CD4-positive, alpha-beta T cell (primary cell): ENCODE measurements at regions not wholly inside any gene's neighbourhood (a gene's known extent, or its start where the extent isn't known, plus 50 kb on each side); places are given as distances from the start of the nearest gene placed in this dataset.

Experiments
- ATAC-seq: fragments of 200-7000 bp; cut with Tn5 transposase; one replicate; pipeline ENCODE4 v1.10.0; 2022; ENCODE audit warnings: mild to moderate bottlenecking; ENCODE audit not compliant: poor library complexity
- CTCF ChIA-PET: fragments of 350-600 bp; sonication (Branson Sonifier 250); formaldehyde crosslinking; loops from one replicate; lab custom pipeline; 2021; ENCODE audit warnings: antibody characterized with exemption, inconsistent platforms; lab: Charles Lee
- POLR2A ChIA-PET: fragments of 350-600 bp; sonication (Branson Sonifier 250); formaldehyde crosslinking; loops from one replicate; lab custom pipeline; 2021; ENCODE audit warnings: antibody characterized with exemption, inconsistent platforms; lab: Charles Lee
- DNase-seq, 14 experiments: peaks; one replicate each; pipeline ENCODE4 v3.0.0-alpha.2; 2013 to 2020; ENCODE audit warnings: mixed read lengths in 2 of 14
- H3K27ac ChIP-seq, 2 donors: one replicate each; pipeline versions ENCODE4 v1.5.1 to v1.7.0; 2013; ENCODE audit warnings: low read length in 2 of 2, low read depth in 1 of 2, mild to moderate bottlenecking in 1 of 2
- H3K27me3 ChIP-seq, 2 experiments: 1 replicate in 1 of 2; 2 replicates in 1 of 2; pipeline versions ENCODE4 v1.6.1 to v1.7.0; 2013; ENCODE audit warnings: low read length in 2 of 2, control low read depth in 1 of 2, mild to moderate bottlenecking in 1 of 2, moderate library complexity in 1 of 2; ENCODE audit not compliant: insufficient read depth in 2 of 2, control insufficient read depth in 1 of 2
- H3K36me3 ChIP-seq: one replicate; pipeline ENCODE4 v1.6.1; 2013; ENCODE audit warnings: low read length, control low read depth; ENCODE audit not compliant: insufficient read depth
- H3K4me1 ChIP-seq: one replicate; pipeline ENCODE4 v1.6.1; 2013; ENCODE audit warnings: low read length, control low read depth; ENCODE audit not compliant: insufficient read depth
- H3K4me3 ChIP-seq: one replicate; pipeline ENCODE4 v1.5.1; 2013; ENCODE audit warnings: mild to moderate bottlenecking, low read length, moderate library complexity
- H3K9me3 ChIP-seq, 2 experiments: 1 replicate in 1 of 2; 2 replicates in 1 of 2; pipeline versions ENCODE4 v1.6.1 to v1.7.0; 2013; ENCODE audit warnings: low read length in 2 of 2, mild to moderate bottlenecking in 2 of 2, control low read depth in 1 of 2, moderate library complexity in 1 of 2; ENCODE audit not compliant: control insufficient read depth in 1 of 2, insufficient read depth in 1 of 2
- H3K27ac Mint-ChIP-seq: one replicate; pipeline ENCODE4 v1.8.0; 2020; ENCODE audit warnings: mixed read lengths
- H3K27me3 Mint-ChIP-seq: one replicate; pipeline ENCODE4 v1.8.0; 2021; ENCODE audit warnings: mixed read lengths
- H3K36me3 Mint-ChIP-seq: one replicate; pipeline ENCODE4 v1.8.0; 2021; ENCODE audit warnings: low read depth, mixed read lengths
- H3K4me1 Mint-ChIP-seq: one replicate; pipeline ENCODE4 v1.8.0; 2021; ENCODE audit warnings: low read depth, mixed read lengths
- H3K4me3 Mint-ChIP-seq: one replicate; pipeline ENCODE4 v1.8.0; 2020; ENCODE audit warnings: mild to moderate bottlenecking, mixed read lengths
- H3K9me3 Mint-ChIP-seq: one replicate; pipeline ENCODE4 v1.8.0; 2020; ENCODE audit warnings: mixed read lengths
- CTCF ChIP-seq: fragments of 200-600 bp; IDR thresholded peaks from one replicate; pipeline ENCODE4 v1.8.0; 2022; ENCODE audit warnings: antibody characterized with exemption, mild to moderate bottlenecking
- intact Hi-C, 2 experiments: fragments of 100-400 bp; cut with DNase I in 1 of 2; cut with micrococcal nuclease in 1 of 2; formaldehyde crosslinking; loops; one replicate each; pipeline versions ENCODE4 v1.15.1 to v1.9.0; 2023 to 2025; cut with DNase I, micrococcal nuclease

- no peak overlapping the region for H3K4me3 Mint-ChIP-seq
- H3K4me1 Mint-ChIP-seq, result peaks cover 72% of the 10 kb centered on the region
- Histone ChIP-seq H3K27ac (peak overlapping the region; percentile 81 to 89), H3K36me3 (no peaks in the 10 kb centered on the region), H3K4me3 (no peak overlapping the region), H3K9me3 (no peaks in the 10 kb centered on the region), H3K4me1 (peaks cover 58% of the 10 kb centered on the region), H3K27me3 (no peaks in the 10 kb centered on the region)
- TF ChIP-seq CTCF, result no peak
- ATAC-seq (no peak), DNase-seq (no peak)
- no peaks in the 10 kb centered on the region for H3K9me3 Mint-ChIP-seq
- peak overlapping the region; percentile 84 for H3K27ac Mint-ChIP-seq
- CTCF ChIA-PET, result interaction anchor here (1.0 kb wide), 1 partner anchor 89 kb away, joined by 3 read pairs; no protein-coding TSS in a partner anchor
- intact Hi-C loops, result loop anchor here (1.0 to 10.0 kb wide), 5 partner anchors 61 to 90 kb away; partner anchors contain the start of gene KLF6 (in 1 of the 2)
- POLR2A ChIA-PET, result interaction anchor here (0.8 to 6.8 kb wide), 3 partner anchors 68 to 100 kb away, joined by 3 to 147 read pairs (median 5); partner anchors contain the start of gene KLF6
- no peaks in the 10 kb centered on the region for H3K27me3 Mint-ChIP-seq
- no peaks in the 10 kb centered on the region for H3K36me3 Mint-ChIP-seq
These were observed 87.8 kb upstream of the KLF6 start for GRCh38 chr10:3872712-3873329.

GRCh38 chr10:3871424-3871996 is 86.5 kb upstream of the KLF6 start:
- H3K27me3 ChIP-seq, result no peaks in the 10 kb centered on the region
- ChIA-PET CTCF (interaction anchor here (1.0 kb wide), 1 partner anchor 88 kb away, joined by 3 read pairs; no protein-coding TSS in a partner anchor), POLR2A (interaction anchor here (0.7 to 6.8 kb wide), 3 partner anchors 66 to 88 kb away, joined by 3 to 147 read pairs (median 3); partner anchors contain the start of gene KLF6)
- no peak for TF ChIP-seq CTCF
- H3K4me3 ChIP-seq, result no peak overlapping the region
- no peaks in the 10 kb centered on the region for H3K9me3 Mint-ChIP-seq
- H3K9me3 ChIP-seq, result no peaks in the 10 kb centered on the region
- no peaks in the 10 kb centered on the region for H3K36me3 ChIP-seq
- intact Hi-C loops, result loop anchor here (5.0 to 10.0 kb wide), 2 partner anchors 59 to 73 kb away; no protein-coding TSS in a partner anchor
- H3K27ac Mint-ChIP-seq, result peak overlapping the region; percentile 84
- no peak for ATAC-seq
- peak overlapping the region in 1 of 2 donors; percentile 89 for H3K27ac ChIP-seq
- peaks cover 58% of the 10 kb centered on the region for H3K4me1 ChIP-seq
- peaks cover 75% of the 10 kb centered on the region for H3K4me1 Mint-ChIP-seq
- H3K27me3 Mint-ChIP-seq, result no peaks in the 10 kb centered on the region
- no peaks in the 10 kb centered on the region for H3K36me3 Mint-ChIP-seq
- H3K4me3 Mint-ChIP-seq, result no peak overlapping the region
- no peak for DNase-seq

DNA sequence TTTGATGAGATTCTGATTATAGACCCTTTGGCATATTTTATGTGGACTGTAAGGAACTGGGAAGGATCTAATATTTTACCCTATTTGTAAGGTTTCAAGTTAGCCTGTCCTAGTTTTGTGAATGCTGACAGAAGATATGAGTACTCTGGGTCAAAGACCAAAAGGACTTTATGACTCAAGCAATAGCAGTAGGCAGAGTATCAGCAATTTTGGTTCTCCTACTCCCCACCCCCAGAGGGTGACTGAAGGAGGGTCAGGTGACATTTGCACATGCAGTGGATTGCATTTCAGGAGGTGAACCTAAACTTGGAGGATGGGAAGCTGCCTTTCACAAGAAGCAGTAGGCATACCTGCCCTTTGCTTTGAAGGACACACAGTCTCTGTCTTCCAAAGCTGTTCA is 84.0 kb upstream of the KLF6 start:
- ATAC-seq (no peak), DNase-seq (peak in 1 of 14 experiments; percentile 30)
- no peaks in the 10 kb centered on the region for H3K9me3 Mint-ChIP-seq
- ChIA-PET POLR2A (no interaction called here), CTCF (no interaction called here)
- Histone ChIP-seq H3K27ac (no peak overlapping the region), H3K4me1 (peaks cover 33% of the 10 kb centered on the region), H3K27me3 (no peaks in the 10 kb centered on the region), H3K4me3 (no peak overlapping the region), H3K9me3 (no peaks in the 10 kb centered on the region), H3K36me3 (no peaks in the 10 kb centered on the region)
- intact Hi-C loops, result no loop called here
- H3K4me1 Mint-ChIP-seq, result peaks cover 64% of the 10 kb centered on the region
- H3K36me3 Mint-ChIP-seq, result no peaks in the 10 kb centered on the region
- no peak overlapping the region for H3K4me3 Mint-ChIP-seq
- TF ChIP-seq CTCF, result no peak
- H3K27ac Mint-ChIP-seq, result peak overlapping the region; percentile 16
- no peaks in the 10 kb centered on the region for H3K27me3 Mint-ChIP-seq
